ENCODE measurements at regions not wholly inside any gene's neighbourhood (a gene's known extent, or its start where the extent isn't known, plus 50 kb on each side); places are given as distances from the start of the nearest gene placed in this dataset.
"Not testable (repeated sequence)": the region's sequence is repeated elsewhere in the genome, so short reads cannot be mapped to it uniquely, and the experiment has no call there.

DNA sequence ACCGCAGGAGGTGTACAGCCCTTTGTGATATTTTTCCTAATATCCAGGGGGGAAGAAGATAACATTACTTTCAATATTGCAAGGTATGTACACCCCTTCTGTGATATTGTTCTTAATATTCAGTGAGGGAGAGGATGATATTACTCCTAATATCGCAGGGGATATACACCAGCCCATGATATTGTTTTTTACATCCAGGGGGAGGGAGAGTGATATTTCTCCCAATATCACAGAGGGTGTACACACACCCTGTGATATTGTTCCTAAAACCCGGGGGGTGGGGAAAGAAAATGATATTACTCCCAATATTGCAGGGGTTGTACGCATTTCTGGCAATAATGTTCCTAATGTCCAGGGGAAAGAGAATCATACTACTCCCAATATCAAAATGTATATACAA, 58.0 kb upstream of the SLC25A48 start:
- no peak for DNase-seq (ENCODE audit: low read depth)

DNA sequence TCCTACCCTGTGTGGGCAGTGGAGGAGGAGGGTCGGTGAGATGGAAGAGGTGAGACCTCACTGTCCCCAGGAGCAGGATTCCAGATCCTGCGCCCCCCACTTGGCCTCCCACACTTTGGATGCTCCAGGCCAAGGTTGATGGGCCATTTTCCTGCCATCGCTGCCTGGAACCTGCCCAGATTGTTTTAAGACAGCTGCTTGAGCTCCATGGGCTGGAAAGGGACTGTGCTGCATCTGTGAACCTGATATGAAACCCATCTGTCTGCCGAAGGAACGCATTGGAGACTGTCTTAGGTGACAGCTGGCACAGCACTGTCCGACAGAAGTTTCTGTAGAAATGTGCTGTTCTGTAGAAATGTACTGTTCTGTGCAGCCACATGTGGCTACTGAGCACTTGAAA, 72.7 kb upstream of the SLC25A48 start:
- no peak for DNase-seq (ENCODE audit: low read depth)

DNA sequence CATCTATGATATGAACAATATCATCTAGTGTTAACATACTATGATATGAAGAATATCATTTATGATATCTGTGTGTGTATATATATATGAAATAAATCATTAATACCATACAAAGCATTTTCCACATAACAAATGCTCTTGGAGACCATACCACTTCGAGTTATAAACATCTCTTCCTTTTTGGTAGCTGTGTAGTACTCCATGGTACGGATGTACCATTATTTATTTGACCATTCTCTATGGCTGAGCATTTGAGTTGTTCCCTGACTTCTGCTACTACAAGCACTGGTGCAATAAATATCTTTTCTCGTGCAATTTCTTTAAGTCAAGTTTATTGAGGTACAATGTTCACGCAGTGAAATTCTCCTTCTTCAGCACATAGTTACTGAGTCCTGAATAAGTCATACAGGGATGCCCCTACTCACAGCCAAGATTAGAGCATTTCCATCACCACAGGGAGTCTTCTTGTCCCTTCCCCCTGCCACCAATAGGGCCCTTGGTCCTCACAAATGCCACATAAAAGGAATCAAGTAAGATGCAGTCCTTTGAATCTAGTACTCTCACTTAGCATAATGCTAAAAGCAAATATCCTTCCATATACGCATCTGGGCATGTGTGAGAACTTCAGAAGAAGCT, 75.2 kb upstream of the SLC25A48 start:
- DNase-seq (ENCODE audit: low read depth): no peak

DNA sequence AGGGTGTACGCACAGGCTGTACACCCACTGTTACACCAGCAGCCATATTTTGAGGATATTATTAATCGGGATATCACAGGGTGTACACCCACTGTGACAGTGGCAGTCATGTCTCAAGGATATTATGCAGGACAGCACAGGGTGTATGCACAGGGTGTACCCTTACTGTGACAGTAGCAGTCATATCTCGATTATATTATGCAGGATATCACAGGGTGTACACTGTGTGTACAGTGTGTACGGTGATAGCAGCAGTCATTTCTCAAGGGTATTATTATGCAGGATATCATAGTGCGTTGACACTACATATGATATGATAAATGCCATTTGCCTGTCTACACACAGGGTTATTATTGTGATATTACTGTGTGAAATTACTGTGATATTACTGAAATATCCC, 80.5 kb upstream of the SLC25A48 start:
- no peak for DNase-seq (ENCODE audit: low read depth)

DNA sequence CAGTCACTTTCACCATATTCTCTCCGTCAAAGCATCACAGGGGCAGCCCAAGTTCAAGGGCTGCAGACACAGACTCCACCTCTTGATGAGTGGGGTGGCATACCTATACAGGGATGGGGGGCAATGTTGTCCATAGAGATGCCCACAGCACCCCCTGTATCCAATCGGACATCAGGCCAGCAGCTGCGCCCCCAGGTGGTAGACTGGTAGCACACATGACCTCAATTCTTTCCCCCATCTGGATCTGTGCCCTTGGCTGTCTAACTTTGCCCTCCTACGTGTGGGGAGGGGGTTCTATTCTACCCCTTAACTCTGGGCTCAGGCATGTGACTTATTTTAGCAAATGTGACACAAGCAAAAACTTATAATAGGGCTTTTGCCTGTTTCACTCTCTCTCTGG, 84.0 kb upstream of the SLC25A48 start:
- DNase-seq (ENCODE audit: low read depth): peak; percentile 10

DNA sequence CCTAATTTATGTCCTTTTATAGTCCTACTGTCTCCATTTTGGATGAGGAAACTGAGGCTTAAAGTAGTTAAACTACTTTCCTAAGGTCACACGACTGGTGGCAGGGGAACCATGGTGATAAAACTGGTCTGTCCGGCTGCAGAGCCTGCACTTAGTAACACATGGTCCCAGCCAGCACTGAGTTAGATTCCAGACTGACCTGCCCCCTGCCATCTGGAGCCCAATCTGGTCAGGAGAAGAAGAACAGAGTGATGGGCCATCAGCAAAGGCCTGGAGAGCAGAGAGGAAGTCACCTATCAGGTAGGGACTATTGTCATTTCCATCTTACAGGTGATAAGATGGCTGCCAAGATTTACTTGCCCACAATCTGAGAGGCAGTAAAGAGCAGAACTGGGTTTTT, 86.6 kb upstream of the SLC25A48 start:
- no peak for DNase-seq (ENCODE audit: low read depth)

DNA sequence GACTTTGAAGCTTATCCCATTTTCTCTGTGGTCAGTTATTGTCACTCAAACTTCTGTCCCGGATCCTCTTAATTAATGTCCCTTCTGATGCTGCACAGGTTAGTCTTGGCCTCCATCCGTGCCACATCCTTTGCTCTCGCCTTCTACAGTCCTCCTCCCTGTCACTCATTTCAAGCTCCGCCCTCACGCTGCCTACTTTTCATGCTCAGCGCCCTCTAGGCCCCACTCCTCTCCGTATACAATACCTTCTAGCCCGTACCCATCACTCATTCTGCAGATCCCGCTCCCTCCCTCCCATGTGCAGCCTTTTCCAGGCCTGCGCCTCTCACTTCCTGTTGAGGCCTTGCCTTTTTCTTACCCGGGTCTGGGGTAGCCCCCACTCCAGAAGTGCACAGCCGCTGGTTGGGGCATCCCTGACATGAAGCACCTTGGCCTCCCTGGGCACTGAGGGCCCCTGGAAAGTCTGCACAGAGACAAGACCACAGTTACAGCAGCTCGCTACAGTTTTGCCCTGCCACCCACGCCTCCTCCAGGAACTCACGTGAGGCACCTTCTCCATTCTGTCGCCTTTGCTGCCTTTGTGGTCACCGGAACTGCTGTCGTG, 88.5 kb upstream of the SLC25A48 start:
- no peak for DNase-seq (ENCODE audit: low read depth)

DNA sequence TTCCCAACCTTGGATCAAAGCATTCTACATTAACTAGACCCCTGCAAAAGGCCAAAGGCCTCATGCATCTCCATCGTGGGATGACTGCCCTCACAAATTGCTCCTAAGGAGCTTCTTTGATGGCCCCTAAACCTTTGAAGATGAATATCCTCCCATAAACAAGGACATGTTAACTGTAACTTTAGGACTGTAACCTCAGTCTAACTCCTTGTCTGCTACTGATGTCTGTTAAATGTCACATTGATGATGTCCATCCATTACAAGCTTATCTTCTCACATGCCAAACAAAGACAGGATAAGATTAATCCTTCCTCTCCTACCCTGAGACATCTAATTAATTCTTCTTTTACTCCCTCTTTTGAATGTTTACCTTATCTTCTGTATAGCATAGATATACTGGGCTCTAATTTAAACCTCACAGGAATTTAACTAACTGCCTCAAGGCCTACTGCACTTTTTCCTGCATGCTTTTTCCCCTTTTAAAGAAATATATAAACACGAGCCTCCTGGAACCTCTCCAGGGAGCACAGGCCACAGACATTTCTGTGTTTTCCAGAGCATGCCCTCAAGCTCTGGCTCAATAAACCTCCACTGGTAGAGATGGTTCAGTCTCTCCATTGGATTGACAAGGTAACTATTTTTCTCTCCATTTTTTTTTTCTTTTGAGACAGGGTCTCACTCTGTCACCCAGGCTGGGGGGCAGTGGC, 90.6 kb upstream of the SLC25A48 start:
- DNase-seq (ENCODE audit: low read depth): no peak

DNA sequence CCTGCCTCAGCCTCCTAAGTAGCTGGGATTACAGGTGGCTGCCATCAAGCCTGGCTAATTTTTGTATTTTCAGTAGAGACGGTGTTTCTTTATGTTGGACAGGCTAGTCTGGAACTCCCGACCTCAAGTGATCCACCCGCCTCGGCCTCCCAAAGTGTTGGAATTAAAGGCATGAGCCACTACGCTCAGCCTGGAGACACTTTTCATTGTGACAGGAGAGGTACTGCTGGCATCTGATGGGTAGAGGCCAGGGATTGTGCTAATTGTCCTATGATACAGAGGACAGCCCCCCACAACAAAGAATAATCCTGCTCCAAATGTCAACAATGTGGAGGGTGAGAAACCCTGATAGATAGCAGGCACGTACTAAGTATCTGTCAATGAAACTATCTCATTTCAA, 91.3 kb upstream of the SLC25A48 start:
- DNase-seq (ENCODE audit: low read depth): no peak

DNA sequence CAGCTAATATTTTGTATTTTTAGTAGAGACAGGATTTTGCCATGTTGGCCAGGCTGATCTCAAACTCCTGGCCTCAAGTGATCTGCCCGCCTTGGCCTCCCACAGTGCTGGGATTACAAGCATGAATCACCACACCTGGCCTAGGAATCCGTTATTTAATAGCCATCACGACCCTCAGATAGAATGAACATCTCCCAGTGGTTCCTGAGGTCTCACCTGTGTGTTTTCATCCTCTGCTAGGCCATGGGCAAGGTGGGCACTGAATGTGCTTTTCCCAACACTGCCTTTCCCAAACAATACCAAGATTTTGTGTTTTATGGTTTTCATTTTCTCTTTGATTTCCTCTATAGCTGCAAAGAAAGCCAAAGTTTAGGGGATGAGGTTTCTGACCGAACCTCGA, 92.2 kb upstream of the SLC25A48 start:
- DNase-seq (ENCODE audit: low read depth): not testable (repeated sequence)

DNA sequence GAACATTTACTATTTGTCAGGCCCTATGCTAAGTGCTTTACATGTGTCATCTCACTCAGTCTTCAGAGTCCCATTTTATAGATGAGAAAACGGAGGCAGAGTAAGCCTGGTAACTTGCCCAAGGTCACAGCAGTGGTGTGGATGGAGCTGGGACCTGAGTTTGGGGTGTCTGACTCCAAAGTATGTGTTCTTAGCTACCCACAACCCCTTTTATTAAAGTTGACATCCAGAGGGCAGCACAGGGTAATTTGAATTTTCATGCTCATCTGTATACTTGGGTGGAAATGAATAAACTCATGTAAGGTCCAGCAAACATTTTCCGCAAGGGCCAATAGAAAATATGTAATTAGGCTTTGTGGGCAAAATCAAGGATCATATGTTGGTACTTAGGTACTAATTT, 93.4 kb upstream of the SLC25A48 start:
- DNase-seq (ENCODE audit: low read depth): peak; percentile 10

DNA sequence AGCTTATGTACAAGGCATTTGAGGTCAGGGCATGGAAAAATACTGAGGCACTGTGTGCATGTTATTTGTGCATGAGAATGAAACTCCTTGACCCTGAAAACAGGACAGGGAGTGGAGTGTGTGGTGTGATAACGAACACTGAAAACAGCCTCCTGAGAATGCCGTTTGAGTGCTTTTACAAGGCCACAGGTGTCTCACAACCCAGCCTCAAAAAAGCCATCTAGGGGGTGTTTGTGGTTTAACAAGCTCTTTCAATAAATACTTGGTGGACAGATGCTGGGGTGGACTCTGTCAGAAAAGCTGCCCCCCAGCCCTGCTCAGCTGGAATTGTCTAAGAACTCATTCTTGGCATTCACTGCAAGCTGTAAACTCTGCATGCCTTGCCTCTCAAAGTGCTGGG, 94.0 kb upstream of the SLC25A48 start:
- DNase-seq (ENCODE audit: low read depth): no peak

DNA sequence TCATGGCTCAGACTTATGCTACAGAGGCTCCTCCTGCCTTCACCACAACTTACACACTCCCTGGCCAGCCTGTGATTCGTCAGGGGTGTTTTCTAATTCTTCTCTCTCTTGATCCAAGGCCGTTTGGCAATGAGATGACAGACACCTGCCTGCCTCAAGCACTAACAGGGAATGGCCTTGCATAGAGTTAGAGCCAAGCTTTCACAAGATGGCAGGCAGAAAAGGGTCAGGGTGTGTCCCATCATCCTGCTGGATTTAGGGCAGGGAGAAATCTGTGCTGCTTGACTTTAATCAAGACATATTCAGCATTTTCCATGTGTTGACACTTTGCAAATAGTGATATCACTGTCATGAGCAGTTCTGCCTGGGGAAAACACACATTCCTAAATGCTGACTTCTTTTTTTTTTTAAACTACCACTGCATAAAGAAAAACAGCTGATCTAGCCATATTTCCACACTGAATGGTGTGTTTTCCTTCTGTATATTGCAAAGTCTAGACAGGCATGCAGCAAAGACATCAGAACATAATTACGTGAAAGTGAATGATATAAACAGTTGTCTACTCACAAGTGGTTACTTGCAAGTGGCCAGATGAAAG, 95.0 kb upstream of the SLC25A48 start:
- DNase-seq (ENCODE audit: low read depth): no peak

DNA sequence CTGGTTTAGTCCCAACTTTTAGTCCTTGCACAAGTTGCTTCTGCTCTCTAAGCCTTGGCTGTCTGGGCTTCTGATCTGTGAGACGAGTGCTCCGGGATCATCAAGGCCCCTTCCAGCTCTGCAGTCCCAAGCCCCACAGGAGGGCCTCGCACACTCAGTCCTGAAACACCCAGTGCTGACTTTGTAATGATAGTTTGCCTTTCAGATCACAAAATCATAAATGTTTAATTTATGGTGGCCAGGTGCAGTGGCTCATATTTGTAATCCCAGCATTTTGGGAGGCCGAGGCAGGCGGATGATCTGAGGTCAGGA, 95.9 kb upstream of the SLC25A48 start:
- no peak for DNase-seq (ENCODE audit: low read depth)

DNA sequence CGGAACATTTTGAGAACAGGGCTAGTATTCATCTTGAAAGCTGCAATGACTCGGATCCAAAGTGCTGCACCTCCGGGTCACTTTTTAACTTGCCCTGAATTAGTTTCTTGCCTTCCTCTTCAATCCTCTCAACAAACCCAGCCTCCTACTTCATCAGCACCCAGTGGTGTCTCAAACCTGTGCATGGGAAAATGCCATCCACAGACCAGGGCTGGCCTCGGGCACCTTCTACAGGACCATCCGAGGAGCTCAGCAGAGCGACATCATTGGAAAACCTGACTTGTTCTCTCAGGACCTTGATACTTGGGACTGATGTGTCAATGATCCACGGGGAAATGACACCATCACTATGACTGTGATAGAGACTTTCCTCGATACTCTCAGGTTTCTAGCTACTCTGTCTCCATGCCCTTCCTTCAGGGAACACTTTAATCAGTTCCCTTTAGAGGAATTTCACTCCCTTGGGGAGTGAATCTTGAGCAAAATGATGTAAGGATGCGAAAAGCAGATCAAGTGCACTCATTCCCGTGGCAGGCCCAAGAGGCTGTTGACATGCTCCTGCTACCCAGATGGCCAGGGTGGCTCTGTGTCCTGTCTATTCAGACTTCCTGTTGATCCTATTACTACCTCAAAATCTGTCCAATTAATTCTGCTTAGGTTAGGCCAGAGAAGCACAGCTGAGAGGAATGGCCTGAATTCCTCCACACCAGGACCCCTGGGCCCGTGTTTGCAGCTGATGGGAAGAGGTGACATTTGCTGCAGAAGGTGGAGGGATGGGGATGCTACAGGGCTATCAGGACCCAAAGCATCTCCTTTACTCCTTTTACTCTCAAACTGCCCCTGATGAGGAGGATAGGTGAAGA, 96.5 kb upstream of the SLC25A48 start:
- DNase-seq (ENCODE audit: low read depth): no peak

DNA sequence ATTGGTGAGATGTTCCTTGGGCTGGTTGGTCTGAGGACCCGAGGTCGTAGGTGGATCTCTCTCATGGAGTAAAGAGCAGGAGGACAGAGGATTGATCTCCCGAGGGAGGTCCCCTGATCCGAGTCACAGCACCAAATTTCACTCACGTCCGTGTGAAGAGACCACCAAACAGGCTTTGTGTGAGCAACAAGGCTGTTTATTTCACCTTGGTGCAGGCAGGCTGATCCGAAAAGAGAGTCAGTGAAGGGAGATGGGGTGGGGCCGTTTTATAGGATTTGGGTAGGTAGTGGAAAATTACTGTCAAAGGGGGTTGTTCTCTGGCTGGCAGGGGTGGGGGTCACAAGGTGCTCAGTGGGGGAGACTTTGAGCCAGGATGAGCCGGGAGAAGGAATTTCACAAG, 97.5 kb upstream of the SLC25A48 start:
- DNase-seq (ENCODE audit: low read depth): not testable (repeated sequence)

DNA sequence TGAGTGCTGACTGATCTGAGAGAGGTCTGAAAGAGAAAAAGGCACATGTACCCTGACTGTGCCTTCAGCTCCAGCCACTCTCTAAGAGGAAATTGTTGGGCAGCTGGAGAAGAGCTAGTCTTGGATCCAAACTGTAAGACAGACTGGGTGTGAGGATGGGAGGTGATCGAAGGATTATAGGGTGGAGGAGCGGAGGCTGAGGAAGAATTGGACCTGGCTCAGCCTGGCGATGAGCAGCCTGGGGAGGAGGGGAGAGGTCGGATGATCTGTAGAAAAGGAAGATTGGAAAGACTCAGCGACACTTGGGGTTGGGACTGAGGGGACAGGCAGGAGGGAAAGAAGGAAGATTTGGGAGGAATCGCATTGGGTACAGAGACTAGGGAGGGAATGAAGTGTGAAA, 98.6 kb upstream of the SLC25A48 start:
- no peak for DNase-seq (ENCODE audit: low read depth)

DNA sequence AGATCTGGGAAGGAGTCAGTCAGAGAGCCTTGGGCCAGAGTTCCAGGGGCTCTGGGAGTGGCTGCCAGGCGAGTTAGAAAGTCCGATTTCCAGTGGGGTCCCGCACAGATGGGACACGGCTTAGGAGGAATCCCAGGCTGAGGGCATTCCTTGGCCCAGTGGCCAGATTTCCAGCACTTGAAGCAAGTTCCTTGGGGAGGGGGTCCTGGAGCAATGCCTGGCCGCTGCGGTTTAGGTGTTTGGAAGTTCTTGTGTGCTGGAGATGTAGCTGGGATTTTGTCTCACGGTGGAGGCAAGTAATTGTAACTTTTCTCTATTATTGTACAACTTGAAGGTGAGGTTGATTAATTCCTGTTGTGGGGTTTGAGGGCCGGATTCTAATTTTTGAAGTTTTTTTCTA, 99.5 kb upstream of the SLC25A48 start:
- not testable (repeated sequence) for DNase-seq (ENCODE audit: low read depth)

DNA sequence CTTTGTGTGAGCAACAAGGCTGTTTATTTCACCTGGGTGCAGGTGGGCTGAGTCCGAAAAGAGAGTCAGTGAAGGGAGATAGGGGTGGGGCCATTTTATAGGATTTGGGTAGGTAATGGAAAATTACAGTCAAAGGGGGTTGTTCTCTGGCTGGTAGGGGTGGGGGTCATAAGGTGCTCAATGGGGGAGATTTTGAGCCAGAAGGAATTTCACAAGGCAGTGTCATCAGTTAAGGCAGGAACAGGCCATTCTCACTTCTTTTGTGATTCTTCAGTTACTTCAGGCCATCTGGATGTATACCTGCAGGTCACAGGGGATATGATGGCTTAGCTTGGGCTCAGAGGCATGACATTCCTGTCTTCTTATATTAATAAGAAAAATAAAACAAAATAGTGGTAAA, 103.4 kb upstream of the SLC25A48 start:
- not testable (repeated sequence) for DNase-seq (ENCODE audit: low read depth)

DNA sequence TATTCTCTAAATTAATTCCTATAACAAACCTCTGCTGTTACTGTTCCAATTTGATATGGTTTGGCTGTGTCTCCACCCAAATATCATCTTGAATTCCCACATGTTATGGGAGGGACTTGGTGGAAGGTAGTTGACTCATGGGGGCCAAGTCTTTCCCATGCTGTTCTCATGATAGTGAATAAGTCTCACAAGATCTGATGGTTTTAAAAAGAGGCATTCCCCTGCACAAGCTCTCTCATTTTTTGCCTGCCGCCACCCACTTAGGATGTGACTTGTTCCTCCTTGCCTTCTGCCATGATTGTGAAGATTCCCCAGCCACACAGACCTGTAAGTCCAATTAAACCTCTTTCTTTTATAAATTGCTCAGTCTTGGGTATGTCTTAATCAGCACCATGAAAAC, 104.3 kb upstream of the SLC25A48 start:
- not testable (repeated sequence) for DNase-seq (ENCODE audit: low read depth)

DNA sequence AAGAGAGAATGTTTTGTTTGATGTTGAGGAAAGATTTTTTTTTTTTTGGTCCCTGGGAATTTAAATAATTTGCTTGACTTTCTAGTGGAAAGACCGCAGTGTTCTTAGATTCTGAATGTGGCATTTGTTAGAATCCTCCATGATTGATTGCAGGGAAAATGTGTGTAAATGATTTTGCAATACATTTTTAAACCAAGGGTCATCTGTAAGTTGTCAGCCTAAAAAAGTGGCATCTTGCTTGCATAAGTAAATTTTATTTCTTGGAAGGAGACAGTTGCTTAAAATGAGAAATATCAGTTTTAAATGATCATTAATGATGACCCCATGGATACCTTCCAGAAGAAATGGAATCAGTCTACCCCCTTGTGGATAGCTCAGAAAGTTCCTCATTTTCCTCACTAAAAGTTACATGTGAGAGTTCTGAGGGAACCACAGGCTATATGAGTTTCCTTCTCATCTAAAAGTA, 105.1 kb upstream of the SLC25A48 start:
- peak; percentile 33 for DNase-seq (ENCODE audit: low read depth)

DNA sequence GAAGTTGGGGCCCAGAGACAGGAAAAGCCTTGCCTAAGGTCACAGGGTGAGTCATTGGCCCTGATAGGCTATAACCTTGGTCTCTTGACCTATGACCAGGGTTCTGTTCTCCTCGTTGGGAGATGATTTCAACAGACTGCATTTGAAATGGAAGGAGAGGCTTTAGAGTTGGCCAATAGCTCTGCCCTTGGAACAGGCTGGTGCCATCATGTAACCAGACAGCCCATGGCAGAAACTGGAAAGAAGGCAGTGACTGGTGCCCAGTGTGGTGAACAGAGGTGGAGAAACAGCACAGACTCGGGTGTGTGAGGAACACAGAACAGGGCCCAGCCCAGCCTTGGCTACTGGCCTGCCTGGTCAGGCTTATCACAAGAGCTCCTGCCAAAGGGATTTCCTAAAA, 109.8 kb upstream of the SLC25A48 start:
- no peak for DNase-seq (ENCODE audit: low read depth)
